Activated CD8-positive, alpha-beta memory T cell treated with anti-CD3 and anti-CD28 coated beads, Interleukin-2, amount 50 U/mL, for 24 hours (primary cell): ENCODE measurements at regions not wholly inside any gene's neighbourhood (a gene's known extent, or its start where the extent isn't known, plus 50 kb on each side); places are given as distances from the start of the nearest gene placed in this dataset.
"Not testable (repeated sequence)": the region's sequence is repeated elsewhere in the genome, so short reads cannot be mapped to it uniquely, and the experiment has no call there.

Experiments used
- DNase-seq: peaks from one replicate; pipeline ENCODE4 v3.0.0-alpha.2; 2020; ENCODE audit errors: extremely low read depth

- DNase-seq = no peak
Measured at GRCh38 chr14:35988972-35989690, 163.0 kb downstream of the BRMS1L start.

- no peak for DNase-seq
Measured at GRCh38 chr14:35988550-35988949, 162.4 kb downstream of the BRMS1L start.

GRCh38 chr14:35987731-35988130 lies 161.6 kb downstream of the BRMS1L start:
- DNase-seq = no peak

- no peak for DNase-seq
Measured at GRCh38 chr14:35986219-35986573, 160.1 kb downstream of the BRMS1L start.

- DNase-seq = no peak
Measured at GRCh38 chr14:35985474-35986218, 159.5 kb downstream of the BRMS1L start.

GRCh38 chr14:35979531-35979930 lies 153.4 kb downstream of the BRMS1L start:
- no peak for DNase-seq

- DNase-seq = no peak
Measured at GRCh38 chr14:35978561-35978960, 152.4 kb downstream of the BRMS1L start.

- no peak for DNase-seq
Measured at GRCh38 chr14:35975814-35976213, 149.7 kb downstream of the BRMS1L start.

GRCh38 chr14:35973770-35974169 lies 147.6 kb downstream of the BRMS1L start:
- DNase-seq = no peak

GRCh38 chr14:35971965-35972630 lies 146.0 kb downstream of the BRMS1L start:
- DNase-seq = no peak

GRCh38 chr14:35969310-35969709 lies 143.2 kb downstream of the BRMS1L start:
- no peak for DNase-seq

- DNase-seq = no peak
Measured at GRCh38 chr14:35965400-35965799, 139.3 kb downstream of the BRMS1L start.

GRCh38 chr14:35964697-35965286 lies 138.7 kb downstream of the BRMS1L start:
- no peak for DNase-seq

- no peak for DNase-seq
Measured at GRCh38 chr14:35963209-35963608, 137.1 kb downstream of the BRMS1L start.

GRCh38 chr14:35961697-35962274 lies 135.6 kb downstream of the BRMS1L start:
- DNase-seq = no peak

GRCh38 chr14:35959835-35960234 lies 133.7 kb downstream of the BRMS1L start:
- no peak for DNase-seq

GRCh38 chr14:35958499-35958898 lies 132.4 kb downstream of the BRMS1L start:
- DNase-seq = no peak

- DNase-seq = no peak
Measured at GRCh38 chr14:35956376-35957085, 130.4 kb downstream of the BRMS1L start.

- no peak for DNase-seq
Measured at GRCh38 chr14:35952584-35952983, 126.4 kb downstream of the BRMS1L start.

- no peak for DNase-seq
Measured at GRCh38 chr14:35949920-35950513, 123.9 kb downstream of the BRMS1L start.

GRCh38 chr14:35947983-35948382 lies 121.8 kb downstream of the BRMS1L start:
- not testable (repeated sequence) for DNase-seq
